Myocyte (in vitro differentiated cells): ENCODE measurements at regions not wholly inside any gene's neighbourhood (a gene's known extent, or its start where the extent isn't known, plus 50 kb on each side); places are given as distances from the start of the nearest gene placed in this dataset.
"Not testable (repeated sequence)": the region's sequence is repeated elsewhere in the genome, so short reads cannot be mapped to it uniquely, and the experiment has no call there.

Experiments
- DNase-seq: peaks from one replicate; pipeline ENCODE4 v3.0.0-alpha.2; 2012; ENCODE audit warnings: low read depth

DNA sequence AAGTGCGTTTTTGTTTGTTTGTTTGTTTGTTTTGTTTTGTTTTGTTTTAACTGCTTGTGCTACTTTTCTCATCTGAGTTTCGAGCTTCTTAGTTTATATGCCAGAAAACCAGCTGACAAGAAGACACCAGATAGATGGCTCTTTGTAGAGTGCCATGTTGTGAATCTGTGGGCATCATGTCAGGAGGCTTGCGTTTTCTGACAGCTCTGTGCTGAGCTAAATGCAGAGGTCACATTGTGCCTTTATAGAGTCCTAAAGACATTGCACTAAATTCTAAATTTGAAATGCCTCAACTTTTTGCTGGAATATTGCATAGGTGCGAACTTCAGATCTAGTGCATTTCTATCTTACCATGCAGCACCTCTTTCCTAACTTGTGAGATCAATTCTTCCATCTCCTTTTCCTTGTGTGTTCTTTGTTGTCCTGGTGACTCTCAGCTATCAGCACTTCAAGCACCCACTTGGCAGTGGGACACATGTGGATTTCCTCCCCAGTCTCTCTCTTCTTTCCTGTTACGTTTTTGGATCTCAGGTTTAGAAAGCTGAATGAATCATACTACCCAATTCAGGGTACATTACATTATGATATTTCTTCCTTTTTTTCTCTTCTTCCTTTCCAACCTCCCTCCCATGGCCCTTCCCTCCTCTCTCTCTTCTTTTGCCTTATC lies 379.0 kb upstream of the RPS23 start:
- no peak for DNase-seq

DNA sequence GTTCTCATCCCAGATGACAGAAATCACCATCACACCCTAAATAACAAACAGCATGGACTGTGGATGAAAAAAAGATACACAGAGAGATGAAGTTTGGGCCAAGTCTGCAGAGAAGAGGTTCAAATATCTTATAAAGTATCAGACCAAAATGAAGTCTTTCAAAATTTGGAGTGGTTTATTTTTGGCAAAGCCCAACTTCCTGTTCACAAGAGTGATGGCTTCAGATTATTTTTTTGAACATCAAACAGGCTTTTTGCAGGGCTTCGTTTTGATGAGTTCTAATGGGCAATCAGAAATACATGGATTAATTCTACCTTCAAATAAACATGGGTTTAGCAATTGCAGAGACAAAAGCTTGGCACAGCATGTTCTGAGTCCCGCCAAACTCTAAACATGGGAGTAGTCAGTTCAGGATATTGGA lies 378.2 kb upstream of the RPS23 start:
- no peak for DNase-seq

DNA sequence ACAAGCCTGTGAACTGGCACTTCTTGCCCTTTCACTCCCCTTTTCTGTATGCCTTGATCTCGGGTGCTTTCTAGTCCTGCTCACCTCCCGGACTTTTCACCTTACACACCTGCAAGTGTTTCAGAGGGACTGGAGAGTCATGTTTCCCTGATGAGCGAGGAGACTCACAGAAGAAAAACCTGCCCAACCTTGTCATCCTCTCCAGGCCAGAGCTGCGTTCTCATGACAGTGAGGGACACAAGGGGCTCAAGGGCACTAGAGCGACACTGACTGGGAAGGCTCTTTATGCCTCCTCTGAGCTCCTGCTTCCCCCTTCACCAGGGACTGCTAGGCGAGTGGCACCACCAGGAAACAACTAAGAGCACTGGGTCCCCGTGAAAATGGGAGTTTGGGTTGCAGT lies 376.9 kb upstream of the RPS23 start:
- no peak for DNase-seq

DNA sequence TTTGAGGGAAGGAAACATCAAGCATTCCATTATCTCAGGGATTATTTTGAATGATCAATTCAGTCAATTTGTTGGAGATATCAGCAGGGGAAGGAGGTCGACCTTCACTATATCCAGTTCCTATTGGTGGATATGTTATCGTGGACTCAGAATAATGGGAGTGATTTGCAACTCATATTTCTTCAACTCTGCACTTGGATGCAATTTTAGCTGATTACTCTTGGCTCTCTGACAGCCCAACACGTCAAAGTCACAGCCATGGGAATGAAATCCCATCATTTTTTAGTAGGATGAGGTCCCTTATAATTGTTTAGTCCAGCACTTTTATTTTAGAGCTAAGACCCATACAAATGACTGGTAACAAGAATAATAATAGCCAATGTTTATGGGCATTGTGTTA lies 371.8 kb upstream of the RPS23 start:
- no peak for DNase-seq

DNA sequence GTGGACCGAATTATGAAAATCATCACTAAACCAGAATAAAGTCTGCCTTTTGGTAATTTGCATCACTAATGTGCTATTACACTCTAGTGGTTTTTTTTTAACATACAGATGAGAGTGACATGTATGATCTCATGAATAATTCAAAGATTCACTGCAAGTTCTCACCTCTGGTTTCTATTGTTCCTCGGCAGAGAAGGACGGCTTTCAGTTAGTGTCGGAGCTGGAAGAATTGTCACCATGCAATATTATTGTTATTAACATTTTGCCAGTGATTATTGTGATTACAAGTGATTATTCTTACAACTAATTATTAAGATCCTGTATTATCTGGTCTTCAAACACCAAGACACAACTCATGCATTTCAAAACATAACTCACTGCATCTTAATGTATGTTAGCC lies 366.6 kb upstream of the RPS23 start:
- DNase-seq, result no peak

DNA sequence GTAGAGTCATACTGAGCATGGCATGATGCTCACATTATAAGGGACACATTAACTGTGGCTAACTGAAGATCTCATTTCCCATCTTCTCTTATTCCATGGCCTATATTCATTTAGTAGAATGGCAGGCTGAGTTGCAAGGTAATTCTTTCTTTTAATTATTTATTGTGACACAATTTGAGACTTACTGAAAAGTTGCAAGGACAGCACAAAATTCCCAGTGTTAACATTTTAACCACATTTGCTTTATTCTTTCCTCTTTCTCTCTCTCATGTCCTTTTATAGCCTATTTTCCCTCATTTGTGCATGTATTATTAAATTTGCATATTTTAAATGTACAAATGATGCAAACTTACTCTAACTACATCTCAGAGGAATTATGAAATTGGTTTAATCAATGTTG lies 366.1 kb upstream of the RPS23 start:
- no peak for DNase-seq

DNA sequence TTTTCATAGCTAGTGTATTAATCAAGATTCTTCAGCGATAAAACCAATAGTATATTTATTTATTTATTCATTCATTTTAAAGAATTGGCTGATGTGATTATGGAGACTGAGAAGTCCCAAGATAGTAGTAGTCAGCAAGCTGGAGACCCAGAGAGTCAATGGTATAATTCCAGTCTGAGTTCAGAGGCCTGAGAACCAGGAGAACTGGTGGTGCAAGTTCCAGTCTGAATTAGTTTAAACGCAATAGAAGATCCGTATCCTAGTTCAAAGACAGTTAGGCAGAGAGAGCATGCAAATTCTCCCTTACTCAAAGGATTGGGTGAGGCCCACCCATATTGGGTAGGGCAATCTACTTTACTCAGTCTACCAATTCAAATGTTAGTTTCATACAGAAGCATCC lies 364.2 kb upstream of the RPS23 start:
- no peak for DNase-seq

DNA sequence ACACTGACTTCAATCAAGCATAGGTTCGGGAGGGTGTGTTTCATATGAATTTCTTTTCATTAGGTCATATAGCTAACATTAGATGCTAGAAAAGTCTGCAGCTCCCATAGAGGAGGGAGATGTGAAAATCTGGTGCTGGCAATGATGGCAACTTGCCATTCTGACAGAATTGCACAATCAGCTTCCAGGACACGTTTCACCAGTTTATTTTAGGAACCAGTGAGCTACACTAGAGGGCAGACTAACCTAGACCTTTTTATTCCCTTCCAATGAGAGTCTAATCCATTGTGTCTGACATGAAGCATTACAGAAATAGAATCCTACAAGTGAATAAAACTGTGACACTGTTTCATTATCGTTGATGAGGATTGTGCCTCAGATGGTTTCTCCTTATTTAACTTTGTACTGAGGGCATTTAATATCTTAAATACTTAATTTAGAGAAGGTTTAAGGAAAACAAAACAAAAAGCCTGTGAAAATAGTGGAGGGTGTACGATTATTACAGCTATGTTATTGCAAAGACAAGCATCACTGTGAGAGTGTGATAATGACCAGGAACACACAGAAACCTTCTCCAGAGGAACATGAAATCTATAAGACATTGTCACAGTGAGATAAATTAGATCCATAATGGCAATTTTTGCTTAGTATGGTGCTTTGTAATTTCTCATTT lies 363.3 kb upstream of the RPS23 start:
- DNase-seq, result peak; percentile 87

DNA sequence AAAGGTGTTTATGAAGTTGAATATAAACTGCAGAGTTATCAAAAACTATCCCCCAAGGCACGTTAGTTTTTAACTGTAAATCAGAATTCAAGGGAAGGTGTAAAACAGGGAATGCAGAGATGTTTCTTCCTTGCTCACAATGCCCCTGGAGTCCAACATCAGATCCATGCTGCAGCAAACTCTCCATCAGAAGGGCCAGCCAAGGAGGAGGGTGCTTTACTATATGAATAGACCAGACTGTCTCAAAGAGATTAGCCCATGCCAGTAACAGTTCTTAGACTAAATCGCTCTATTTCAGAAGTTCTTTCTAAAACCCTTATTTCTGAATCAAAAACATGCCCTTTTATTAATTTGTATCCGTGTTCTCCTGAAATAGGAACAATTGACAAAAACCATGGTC lies 362.8 kb upstream of the RPS23 start:
- no peak for DNase-seq

DNA sequence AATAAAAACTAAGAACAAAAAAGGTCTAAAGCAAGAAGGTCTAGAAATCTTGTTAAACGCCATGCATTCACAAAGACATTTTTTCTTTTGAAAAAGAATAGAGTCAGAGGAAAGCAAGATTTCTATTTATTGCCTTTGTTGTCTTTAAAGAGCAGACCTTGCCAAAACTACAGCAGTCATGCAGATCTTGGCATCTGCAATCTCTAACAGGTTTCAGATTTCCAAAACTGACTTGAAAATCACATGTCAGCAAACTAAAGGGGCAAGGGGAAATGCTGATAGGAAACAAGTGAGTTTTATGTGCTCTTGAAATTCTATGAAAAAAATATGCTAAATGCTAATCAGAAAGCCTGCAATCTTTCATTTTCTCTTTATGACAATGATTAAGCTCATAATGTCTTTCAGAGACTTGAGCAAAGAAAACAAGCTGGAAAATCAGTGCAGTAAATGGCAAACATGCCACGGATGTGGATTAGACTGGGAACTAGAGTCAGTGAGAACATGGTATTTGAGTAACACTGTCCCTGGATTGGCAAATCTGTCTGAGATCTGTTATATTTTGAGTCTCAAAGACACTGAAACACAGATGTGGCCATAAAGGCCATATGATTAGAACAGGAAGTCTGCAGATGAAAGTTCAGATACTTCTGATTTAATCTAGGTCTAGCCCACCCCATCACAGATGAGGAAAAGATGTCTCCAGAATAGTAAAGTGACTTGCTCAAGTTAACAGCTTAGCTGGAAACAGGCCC lies 361.4 kb upstream of the RPS23 start:
- no peak for DNase-seq

DNA sequence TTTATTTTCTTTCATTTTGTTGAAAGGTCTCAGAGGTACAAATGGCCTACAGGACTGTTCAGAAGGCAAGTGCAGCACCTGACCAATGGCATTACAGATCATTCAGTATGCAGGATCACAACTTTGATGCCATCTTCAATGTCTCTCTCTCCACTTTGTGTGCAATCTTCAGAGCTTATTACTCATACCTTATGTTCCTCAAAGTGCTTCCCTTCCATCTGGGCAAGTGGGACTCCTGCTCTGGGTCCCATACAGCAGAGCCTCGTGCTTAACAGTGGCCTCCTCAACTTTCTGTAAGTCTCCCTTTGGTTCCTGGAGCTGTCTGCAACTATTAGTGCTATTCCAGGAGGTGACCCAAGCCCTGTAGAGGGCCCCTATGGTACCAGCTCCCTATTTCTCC lies 358.4 kb upstream of the RPS23 start:
- no peak for DNase-seq

DNA sequence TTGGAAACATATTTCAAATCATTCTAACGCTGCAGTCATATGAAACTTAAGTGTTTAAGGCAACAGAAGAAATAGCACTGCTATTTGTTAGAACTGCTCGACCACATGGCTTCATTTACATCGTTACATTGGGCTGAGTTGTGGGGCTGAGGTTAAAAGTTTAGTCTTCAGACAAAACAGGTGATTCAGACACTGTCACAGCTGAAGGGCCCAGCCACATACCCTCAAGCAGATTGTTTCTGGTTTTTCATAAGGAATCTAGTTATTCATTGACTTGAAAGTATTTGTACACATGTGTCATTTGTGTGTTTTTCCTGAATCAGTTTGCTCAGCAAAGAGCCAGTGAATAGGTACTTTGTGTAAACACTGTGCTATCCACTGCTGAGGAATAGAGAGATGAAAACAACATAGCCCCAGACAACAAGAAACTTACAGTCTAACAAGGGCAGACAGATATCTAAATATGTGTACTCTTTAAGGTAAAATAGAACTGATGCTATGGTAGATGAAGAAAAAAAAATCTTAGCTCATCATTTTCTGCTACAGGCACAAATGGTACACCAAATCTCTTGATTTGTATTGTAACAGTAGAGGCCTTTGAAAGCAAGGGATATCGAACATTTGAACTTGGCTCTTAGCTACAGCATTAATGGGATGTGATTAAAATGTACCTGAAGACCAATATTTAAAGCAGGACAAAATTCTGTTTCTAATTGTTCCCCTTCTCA lies 357.6 kb upstream of the RPS23 start:
- DNase-seq, result peak; percentile 28

DNA sequence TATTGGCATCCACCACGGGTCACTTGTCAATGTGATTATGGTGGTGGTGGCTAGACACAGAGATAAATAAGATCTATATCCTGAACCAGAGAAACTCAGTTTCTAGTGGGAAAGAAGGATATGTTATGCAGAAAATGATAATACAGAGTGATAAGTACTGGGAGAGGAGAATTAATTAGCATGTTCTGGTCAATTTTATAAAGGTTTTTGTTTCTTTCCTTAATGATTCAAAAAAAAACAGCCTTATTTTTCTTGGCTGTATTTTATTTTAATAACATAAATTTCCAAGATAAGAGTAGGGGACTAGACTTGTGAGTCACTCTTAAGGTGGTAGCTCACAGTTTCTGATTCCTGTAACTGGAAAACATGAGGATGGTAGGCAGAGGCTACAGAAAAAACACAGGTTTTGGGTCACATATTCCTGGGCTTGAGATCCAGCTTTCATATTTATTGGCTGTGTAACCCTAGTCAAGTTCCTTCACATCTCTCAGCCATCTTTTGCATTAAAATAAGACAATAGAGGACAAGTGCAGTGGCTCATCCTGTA lies 350.3 kb upstream of the RPS23 start:
- DNase-seq, result no peak

DNA sequence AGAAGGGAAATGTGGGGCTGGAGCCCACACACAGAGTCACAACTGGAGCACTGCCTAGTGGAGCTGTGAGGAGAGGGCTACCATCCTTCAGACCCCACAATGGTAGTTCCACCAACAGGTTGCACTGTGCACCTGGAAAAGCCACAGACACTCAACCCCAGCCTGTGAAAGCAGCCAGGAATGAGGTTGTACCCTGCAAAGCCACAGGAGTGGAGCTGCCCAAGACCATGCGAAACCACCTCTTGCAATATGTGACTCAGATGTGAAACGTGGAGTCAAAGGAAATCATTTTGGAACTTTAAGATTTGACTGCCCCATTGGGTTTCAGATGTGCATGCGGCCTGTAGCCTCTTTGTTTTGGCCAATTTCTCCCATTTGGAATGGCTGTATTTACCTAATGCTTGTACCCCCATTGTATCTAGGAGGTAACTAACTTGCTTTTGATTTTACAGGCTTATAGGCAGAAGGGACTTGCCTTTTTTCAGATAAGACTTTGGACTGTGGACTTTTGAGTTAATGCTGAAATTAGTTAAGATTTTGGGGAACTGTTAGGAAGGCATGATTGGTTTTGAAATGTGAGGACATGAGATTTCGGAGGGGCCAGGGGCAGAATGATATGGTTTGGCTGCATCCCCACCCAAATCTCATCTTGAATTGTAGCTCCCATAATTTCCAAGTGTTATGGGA lies 348.9 kb upstream of the RPS23 start:
- not testable (repeated sequence) for DNase-seq

DNA sequence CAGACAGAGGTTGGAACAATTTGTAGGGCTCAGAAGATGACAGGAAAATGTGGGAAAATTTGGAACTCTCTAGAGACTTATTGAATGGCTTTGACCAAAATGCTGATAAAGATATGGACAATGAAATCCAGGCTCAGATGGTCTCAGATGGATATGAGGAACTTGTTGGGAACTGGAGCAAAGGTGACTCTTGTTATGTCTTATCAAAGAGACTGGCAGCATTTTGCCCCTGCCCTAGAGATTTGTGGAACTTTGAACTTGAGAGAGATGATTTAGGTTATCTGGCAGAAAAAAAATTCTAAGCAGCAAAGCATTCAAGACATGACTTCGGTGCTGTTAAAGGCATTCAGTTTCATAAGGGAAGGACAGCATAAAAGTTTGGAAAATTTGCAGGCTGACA lies 347.9 kb upstream of the RPS23 start:
- DNase-seq, result not testable (repeated sequence)

DNA sequence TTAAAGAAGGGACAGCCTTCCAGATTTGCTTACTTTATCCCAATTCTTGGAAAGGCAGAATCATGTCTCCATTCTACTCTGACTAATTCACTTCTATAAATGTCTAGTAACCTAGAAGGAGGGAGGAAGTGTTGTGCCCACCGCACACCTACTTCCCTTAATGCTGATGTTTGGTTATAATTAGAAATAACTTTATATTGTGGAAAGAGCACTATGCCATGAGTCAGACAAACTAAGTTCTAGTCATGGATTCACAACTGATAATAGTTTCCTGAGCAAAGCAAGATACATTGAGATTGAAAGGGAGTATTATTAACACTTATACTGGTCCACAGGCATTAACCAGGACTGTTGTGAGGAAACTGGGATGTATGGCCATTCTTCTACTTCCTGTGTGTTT lies 345.9 kb upstream of the RPS23 start:
- no peak for DNase-seq

DNA sequence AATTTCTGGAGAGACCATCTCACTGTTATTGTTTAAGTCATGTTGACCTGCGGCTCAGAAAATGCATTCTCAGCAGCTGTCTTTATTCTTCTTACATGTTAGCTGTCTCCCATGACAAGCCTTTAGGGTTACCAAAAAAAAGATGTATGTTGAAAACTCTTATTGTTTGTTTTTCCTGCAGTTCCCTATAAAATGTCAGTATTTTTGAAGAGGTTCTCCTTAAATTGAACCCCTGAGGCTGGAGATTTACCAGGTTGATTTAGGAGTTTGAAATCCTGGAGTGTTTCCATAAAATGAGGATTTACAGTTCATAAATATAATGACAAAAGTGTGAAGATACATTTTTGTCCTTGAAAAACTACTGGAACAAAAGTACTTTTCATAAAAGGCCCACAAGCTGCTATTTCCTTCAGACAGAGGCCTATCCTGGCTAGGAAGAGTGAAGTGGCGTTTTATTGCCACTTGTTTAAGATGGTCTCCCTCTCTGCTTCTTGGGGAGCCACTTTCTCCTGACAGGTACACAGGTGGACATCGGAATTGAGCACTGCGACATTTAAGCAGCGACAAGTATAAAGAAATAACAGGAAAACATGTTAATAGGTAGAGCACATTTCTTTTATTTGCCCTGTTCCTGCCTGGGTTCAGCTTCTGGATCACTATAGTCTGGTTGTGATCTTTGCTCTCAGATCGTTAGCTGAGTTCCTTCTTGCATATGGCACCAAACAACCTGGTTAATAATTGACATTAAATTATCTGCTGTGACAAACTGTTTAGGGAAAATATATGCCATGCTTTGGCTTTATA lies 344.8 kb upstream of the RPS23 start:
- DNase-seq, result no peak

DNA sequence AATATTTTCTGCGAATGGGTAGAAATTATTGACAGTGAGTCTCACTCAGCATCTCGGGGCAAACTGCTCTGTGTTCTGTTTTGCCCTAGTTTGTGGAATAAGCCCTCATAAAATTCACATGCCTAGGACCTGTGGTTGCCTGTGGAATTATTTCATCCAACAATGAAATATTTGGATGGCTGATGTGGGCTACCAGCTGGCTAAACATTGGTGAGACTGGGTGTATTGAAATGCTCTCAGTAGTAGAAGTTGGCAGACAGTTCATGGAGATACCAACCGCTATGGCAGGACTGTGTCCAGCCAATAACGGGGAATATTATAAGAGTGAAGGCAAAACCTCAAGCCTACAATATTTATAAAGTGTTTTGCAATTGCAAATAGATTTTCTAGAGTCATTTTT lies 344.1 kb upstream of the RPS23 start:
- peak; percentile 55 for DNase-seq

DNA sequence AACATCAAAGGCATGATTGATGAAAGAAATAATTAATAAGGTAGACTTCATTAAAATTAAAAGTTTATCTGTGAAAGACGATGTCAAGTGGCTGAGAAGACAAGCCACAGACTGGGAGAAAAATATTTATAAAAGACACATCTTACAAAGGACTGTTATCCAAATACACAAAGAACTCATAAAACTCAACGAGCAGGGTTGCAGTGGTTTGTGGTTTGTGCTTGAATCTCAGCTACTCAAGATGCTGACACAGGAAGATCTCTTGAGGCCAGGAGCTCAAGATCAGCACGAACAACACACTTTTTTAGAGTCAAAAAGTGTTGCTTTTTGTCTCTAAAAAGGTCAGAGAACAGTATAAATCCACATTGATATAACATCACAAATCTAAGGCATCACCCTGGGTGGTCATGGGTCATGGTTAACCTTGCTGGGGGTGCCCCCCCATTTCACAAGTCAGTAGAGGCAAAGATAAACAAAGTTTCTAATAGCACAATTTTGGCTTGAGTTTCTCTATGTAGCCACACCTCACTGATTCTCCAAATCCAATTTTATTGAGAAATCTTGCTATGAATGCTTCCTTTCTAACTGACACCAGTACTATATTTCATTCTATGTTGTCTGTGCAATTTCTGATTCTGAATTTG lies 342.9 kb upstream of the RPS23 start:
- peak; percentile 39 for DNase-seq

DNA sequence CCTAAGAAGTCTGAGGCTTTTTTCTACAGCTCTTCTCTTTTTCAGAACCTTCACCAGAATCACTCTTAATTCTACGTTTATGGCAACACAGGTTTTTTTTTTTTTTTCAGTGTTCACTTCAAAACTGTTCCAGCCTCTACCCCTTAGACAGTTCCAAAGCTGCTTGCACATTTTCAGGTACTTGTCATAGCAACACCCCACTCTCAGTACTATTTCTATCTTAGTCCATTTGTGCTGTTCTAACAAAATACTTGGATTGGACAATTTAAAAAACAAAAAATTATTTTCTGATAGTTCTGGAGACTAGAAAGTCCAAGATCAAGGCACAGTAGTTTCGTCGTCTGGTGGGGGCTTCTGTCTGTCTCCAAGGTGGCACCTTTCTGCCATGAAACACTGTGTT lies 340.9 kb upstream of the RPS23 start:
- DNase-seq, result no peak
